ENCODE measurements at regions not wholly inside any gene's neighbourhood (a gene's known extent, or its start where the extent isn't known, plus 50 kb on each side); places are given as distances from the start of the nearest gene placed in this dataset.

- TF ChIP-seq CTCF (IDR thresholded peaks at IDR 0.05), result no peak
- TF ChIP-seq POLR2AphosphoS5 (IDR thresholded peaks at IDR 0.05), result no peak
- TF ChIP-seq POLR2A (IDR thresholded peaks at IDR 0.05), result no peak
- TF ChIP-seq EP300 (IDR thresholded peaks at IDR 0.05), result no peak
Observed at GRCh38 chr3:90005281-90005847, 897.9 kb downstream of the EPHA3 start.

Data from gastroesophageal sphincter (tissue), 3 donors.